Heart right ventricle (tissue), 16 donors: ENCODE measurements at regions not wholly inside any gene's neighbourhood (a gene's known extent, or its start where the extent isn't known, plus 50 kb on each side); places are given as distances from the start of the nearest gene placed in this dataset.
"Not testable (repeated sequence)": the region's sequence is repeated elsewhere in the genome, so short reads cannot be mapped to it uniquely, and the experiment has no call there.

Source experiments
- ATAC-seq, 8 donors: fragments of 200-7000 bp; cut with Tn5 transposase; one replicate each; pipeline ENCODE4 v1.9.1; 2020; ENCODE audit warnings: mild to moderate bottlenecking in 8 of 8, moderate library complexity in 8 of 8, moderate number of reproducible peaks in 1 of 8
- DNase-seq, 2 donors: peaks; one replicate each; pipeline ENCODE4 v3.0.0-alpha.2; 2020
- H3K27ac ChIP-seq, 10 donors: fragments of 200-600 bp; sonication (generic) in 2 of 10; one replicate each; pipeline versions ENCODE4 v1.5.0 to v1.8.0; 2020 to 2022; ENCODE audit warnings: mild to moderate bottlenecking in 3 of 10
- H3K27me3 ChIP-seq, 7 donors: fragments of 200-600 bp; one replicate each; pipeline ENCODE4 v1.8.0; 2021 to 2022; ENCODE audit warnings: mild to moderate bottlenecking in 2 of 7
- H3K36me3 ChIP-seq, 9 donors: fragments of 200-600 bp; sonication (generic) in 1 of 9; one replicate each; pipeline versions ENCODE4 v1.5.0 to v1.8.0; 2020 to 2022; ENCODE audit warnings: mild to moderate bottlenecking in 2 of 9
- H3K4me1 ChIP-seq, 9 donors: fragments of 200-600 bp; sonication (generic) in 1 of 9; one replicate each; pipeline versions ENCODE4 v1.5.0 to v1.8.0; 2020 to 2022; ENCODE audit warnings: mild to moderate bottlenecking in 4 of 9
- H3K4me3 ChIP-seq, 10 donors: fragments of 200-600 bp; sonication (generic) in 2 of 10; one replicate each; pipeline versions ENCODE4 v1.5.0 to v1.8.0; 2020 to 2022; ENCODE audit warnings: mild to moderate bottlenecking in 7 of 10, moderate library complexity in 2 of 10
- H3K9me3 ChIP-seq, 11 donors: fragments of 200-600 bp in 10 of 11; sonication (generic) in 2 of 11; one replicate each; pipeline versions ENCODE4 v1.5.0 to v1.8.0; 2013 to 2022; ENCODE audit warnings: mild to moderate bottlenecking in 2 of 11, control low read depth in 1 of 11, moderate library complexity in 1 of 11
- WGBS, 2 donors: extraction: QIAGEN DNeasy Blood & Tissue Kit; methylation state at CpG; one replicate each; pipeline ENCODE4 v1.1.7; 2013; ENCODE audit warnings: inconsistent platforms in 1 of 2; 5-methylcytosine and 5-hydroxymethylcytosine counted together
- intact Hi-C, 10 donors: fragments of 100-400 bp; cut with DNase I; formaldehyde crosslinking; loops; one replicate each; pipeline versions ENCODE4 v1.11.1 to v1.14.2; 2022
- TF ChIP-seq, protein P1 (sequence below), 9 donors: fragments of 200-600 bp; sonication (generic) in 2 of 9; IDR thresholded peaks; one replicate each; pipeline versions ENCODE4 v1.5.0 to v1.8.0; 2021 to 2022; ENCODE audit warnings: antibody characterized with exemption in 9 of 9, mild to moderate bottlenecking in 5 of 9, moderate library complexity in 1 of 9
- donor health status: Arrhythmogenic right ventricular cardiomyopathy.
- donor health status: ischemic (EF 13 %, LVEDD 7.1; RV severe dilation, severe dysfunction).
- donor health status: healthy with polysubstance abuse.
- donor health status: DM: no; HTN: yes; CAD: no.
- donor health status: DM: no; HTN: no; CAD: no.
- donor health status: ischemic (EF 25% LVEDD 6.9; RV normal size, moderate dysfunction).
- donor health status: ischemic (EF 25% LVEDD 5.7; RV mildly dilated, moderate dysfunction).
- donor health status: healthy.
- donor health status: DM: yes; HTN: yes; CAD: no.
- donor health status: Ischemic cardiomyopathy.
- donor health status: ischemic (EF 35%, LVEDD 5.7; RV mildly dilated, moderate dysfunction).
- donor health status: nonischemic (EF 11% LVEDD 7.7; RV severe dilation, severe dysfunction).
- donor health status: DM: yes; HTN: yes; CAD: no.
- donor health status: PGD.
- donor health status: ischemic (EF 29% LVEDD 5.4; RV normal size, mild dysfunction).
- donor health status: nonischemic (EF 23%, LVEDD 6.1; RV moderate dilation, normal function).

- Histone ChIP-seq H3K4me1 (no peaks in the 10 kb centered on the region), H3K9me3 (no peaks in the 10 kb centered on the region), H3K27ac (no peak overlapping the region), H3K27me3 (no peaks in the 10 kb centered on the region), H3K4me3 (no peak overlapping the region), H3K36me3 (no peaks in the 10 kb centered on the region)
- WGBS, 2 donors, result 49 to 60% methylated on average over 3 of the region's 3 CpGs
- DNase-seq, result no peak
- TF ChIP-seq, protein P1, sequence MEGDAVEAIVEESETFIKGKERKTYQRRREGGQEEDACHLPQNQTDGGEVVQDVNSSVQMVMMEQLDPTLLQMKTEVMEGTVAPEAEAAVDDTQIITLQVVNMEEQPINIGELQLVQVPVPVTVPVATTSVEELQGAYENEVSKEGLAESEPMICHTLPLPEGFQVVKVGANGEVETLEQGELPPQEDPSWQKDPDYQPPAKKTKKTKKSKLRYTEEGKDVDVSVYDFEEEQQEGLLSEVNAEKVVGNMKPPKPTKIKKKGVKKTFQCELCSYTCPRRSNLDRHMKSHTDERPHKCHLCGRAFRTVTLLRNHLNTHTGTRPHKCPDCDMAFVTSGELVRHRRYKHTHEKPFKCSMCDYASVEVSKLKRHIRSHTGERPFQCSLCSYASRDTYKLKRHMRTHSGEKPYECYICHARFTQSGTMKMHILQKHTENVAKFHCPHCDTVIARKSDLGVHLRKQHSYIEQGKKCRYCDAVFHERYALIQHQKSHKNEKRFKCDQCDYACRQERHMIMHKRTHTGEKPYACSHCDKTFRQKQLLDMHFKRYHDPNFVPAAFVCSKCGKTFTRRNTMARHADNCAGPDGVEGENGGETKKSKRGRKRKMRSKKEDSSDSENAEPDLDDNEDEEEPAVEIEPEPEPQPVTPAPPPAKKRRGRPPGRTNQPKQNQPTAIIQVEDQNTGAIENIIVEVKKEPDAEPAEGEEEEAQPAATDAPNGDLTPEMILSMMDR (IDR thresholded peaks at IDR 0.05), result no peak
- intact Hi-C loops, result no loop called here
- ATAC-seq, result no peak
These were observed 777.2 kb upstream of the TMEFF2 start for GRCh38 chr2:192971981-192972380.

DNA sequence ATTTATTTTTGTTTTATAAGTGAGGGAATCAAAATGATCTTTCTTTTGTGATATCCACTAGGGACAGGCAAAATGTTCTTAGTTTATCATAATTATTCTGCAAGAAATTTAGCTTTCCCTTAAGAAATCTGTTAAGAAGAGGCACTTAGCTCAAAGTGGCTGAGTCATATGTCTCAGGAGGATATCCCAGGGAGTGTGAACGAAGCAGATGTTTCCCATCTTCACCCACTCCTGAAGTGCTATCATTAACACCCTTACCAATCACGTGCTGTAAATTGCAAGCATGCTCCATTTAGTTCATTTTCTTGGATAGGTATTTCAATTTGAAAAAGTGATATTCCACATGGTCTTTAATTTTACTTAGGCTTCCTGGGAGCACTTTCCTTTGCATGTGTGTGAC is 774.3 kb upstream of the TMEFF2 start:
- no peak overlapping the region for H3K27ac ChIP-seq
- TF ChIP-seq, protein P1 (IDR thresholded peaks at IDR 0.05), result no peak

DNA sequence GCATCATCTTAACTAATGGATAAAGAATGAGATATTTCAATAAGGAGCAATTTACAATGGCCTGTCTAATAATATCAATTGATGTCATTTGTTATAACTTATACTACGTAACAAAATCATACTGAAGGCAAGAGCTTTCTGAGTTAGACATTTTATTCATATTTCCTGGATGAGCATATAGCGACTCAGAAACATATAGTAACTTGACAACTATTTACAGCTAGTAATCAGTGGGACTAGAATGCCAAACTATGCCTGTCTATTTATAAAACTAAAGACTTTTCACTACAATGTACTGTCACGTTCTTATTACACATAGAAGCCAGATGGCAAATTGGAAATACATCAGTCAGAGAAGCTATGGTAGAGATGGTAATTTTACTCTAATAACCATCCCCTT is 766.2 kb upstream of the TMEFF2 start:
- 54 to 55% methylated on average over 3 of the region's 3 CpGs for WGBS, 2 donors
- peaks cover 0 to 9% (median 0%) of the 10 kb centered on the region in 11 donors for H3K9me3 ChIP-seq
- TF ChIP-seq, protein P1 (IDR thresholded peaks at IDR 0.05), result no peak
- no peaks in the 10 kb centered on the region for H3K27me3 ChIP-seq
- H3K27ac ChIP-seq, result no peak overlapping the region
- no peaks in the 10 kb centered on the region for H3K4me1 ChIP-seq
- H3K36me3 ChIP-seq, result no peaks in the 10 kb centered on the region
- H3K4me3 ChIP-seq, result no peak overlapping the region
- DNase-seq, result no peak
- intact Hi-C loops, result no loop called here
- no peak for ATAC-seq

More for the DNA sequence above, 774.3 kb upstream of the TMEFF2 start:
- H3K36me3 ChIP-seq, result no peaks in the 10 kb centered on the region
- no peaks in the 10 kb centered on the region for H3K27me3 ChIP-seq
- no peak overlapping the region for H3K4me3 ChIP-seq
- no peaks in the 10 kb centered on the region for H3K9me3 ChIP-seq
- ATAC-seq (no peak), DNase-seq (no peak)
- no peaks in the 10 kb centered on the region for H3K4me1 ChIP-seq
- intact Hi-C loops, result no loop called here
- WGBS, 2 donors, result 23 to 31% methylated on average over 2 of the region's 2 CpGs

DNA sequence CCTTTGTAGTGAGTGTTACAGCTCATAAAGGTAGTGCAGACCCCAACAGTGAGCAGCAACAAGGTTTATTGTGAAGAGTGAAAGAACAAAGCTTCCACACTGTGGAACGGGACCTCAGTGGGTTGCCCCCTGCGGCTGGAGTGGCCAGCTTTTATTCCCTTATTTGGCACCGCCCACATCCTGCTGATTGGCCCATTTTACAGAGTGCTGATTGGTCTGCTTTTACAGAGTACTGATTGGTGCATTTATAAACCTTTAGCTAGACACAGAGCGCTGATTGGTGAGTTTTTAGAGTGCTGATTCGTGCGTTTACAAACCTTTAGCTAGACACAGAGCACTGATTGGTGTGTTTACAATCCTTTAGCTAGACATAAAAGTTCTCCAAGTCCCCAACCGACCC is 763.9 kb upstream of the TMEFF2 start:
- ATAC-seq, DNase-seq, H3K36me3 ChIP-seq, H3K27me3 ChIP-seq, H3K4me1 ChIP-seq, H3K27ac ChIP-seq, intact Hi-C loops, H3K4me3 ChIP-seq, H3K9me3 ChIP-seq: not testable (repeated sequence)
- WGBS, 2 donors, result 84 to 85% methylated on average over 7 of the region's 7 CpGs

DNA sequence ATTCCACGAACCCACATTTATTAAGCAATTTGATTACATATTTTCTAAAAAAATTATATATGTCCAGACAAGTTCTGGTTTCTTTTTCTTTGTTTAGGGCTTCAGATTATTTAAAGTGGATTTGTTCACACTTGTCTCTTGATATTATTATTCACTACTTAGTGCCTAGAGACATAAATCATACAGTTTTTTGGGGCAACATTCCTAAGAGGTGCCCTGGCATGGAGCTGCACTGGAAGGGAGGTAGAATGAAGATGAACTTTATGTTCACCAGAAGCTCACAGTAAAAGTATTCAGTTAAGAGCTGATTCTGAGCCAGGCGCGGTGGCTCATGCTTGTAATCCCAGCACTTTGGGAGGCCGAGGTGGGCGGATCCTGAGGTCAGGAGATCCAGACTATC is 762.7 kb upstream of the TMEFF2 start:
- H3K4me3 ChIP-seq, result no peak overlapping the region
- intact Hi-C loops, result no loop called here
- H3K27me3 ChIP-seq, result no peaks in the 10 kb centered on the region
- ATAC-seq (no peak), DNase-seq (no peak)
- H3K27ac ChIP-seq, result no peak overlapping the region
- peaks cover 0 to 9% (median 0%) of the 10 kb centered on the region in 11 donors for H3K9me3 ChIP-seq
- H3K36me3 ChIP-seq, result no peaks in the 10 kb centered on the region
- TF ChIP-seq, protein P1 (IDR thresholded peaks at IDR 0.05), result no peak
- no peaks in the 10 kb centered on the region for H3K4me1 ChIP-seq
- 89 to 96% methylated on average over 5 of the region's 5 CpGs for WGBS, 2 donors
